Tongue (tissue), 1 donor: ENCODE measurements at regions not wholly inside any gene's neighbourhood (a gene's known extent, or its start where the extent isn't known, plus 50 kb on each side); places are given as distances from the start of the nearest gene placed in this dataset.

ENCODE experiments used
- DNase-seq: peaks from one replicate; pipeline ENCODE4 v3.0.0-alpha.2; 2015

GRCh38 chr22:48247829-48248228 is 1485.4 kb downstream of the TBC1D22A start:
- no peak for DNase-seq

- DNase-seq: no peak
These were observed 1482.7 kb downstream of the TBC1D22A start for GRCh38 chr22:48245196-48245485.

GRCh38 chr22:48244388-48245195 is 1482.1 kb downstream of the TBC1D22A start:
- DNase-seq: no peak

GRCh38 chr22:48242461-48242864 is 1480.0 kb downstream of the TBC1D22A start:
- DNase-seq: no peak

- DNase-seq: no peak
These were observed 1479.2 kb downstream of the TBC1D22A start for GRCh38 chr22:48241658-48242057.

GRCh38 chr22:48240935-48241230 is 1478.4 kb downstream of the TBC1D22A start:
- no peak for DNase-seq

- no peak for DNase-seq
These were observed 1477.9 kb downstream of the TBC1D22A start for GRCh38 chr22:48240148-48240934.

GRCh38 chr22:48239461-48240147 is 1477.2 kb downstream of the TBC1D22A start:
- DNase-seq: no peak

- no peak for DNase-seq
These were observed 1476.5 kb downstream of the TBC1D22A start for GRCh38 chr22:48238966-48239365.

- DNase-seq: no peak
These were observed 1476.0 kb downstream of the TBC1D22A start for GRCh38 chr22:48238284-48238915.

- no peak for DNase-seq
These were observed 1475.2 kb downstream of the TBC1D22A start for GRCh38 chr22:48237466-48238283.

- DNase-seq: no peak
These were observed 1473.8 kb downstream of the TBC1D22A start for GRCh38 chr22:48236261-48236660.

- DNase-seq: no peak
These were observed 1473.3 kb downstream of the TBC1D22A start for GRCh38 chr22:48235744-48236143.

GRCh38 chr22:48234011-48234410 is 1471.6 kb downstream of the TBC1D22A start:
- no peak for DNase-seq

GRCh38 chr22:48233586-48233985 is 1471.1 kb downstream of the TBC1D22A start:
- DNase-seq: no peak

GRCh38 chr22:48228468-48228867 is 1466.0 kb downstream of the TBC1D22A start:
- no peak for DNase-seq

- no peak for DNase-seq
These were observed 1465.0 kb downstream of the TBC1D22A start for GRCh38 chr22:48227341-48228018.

- no peak for DNase-seq
These were observed 1463.9 kb downstream of the TBC1D22A start for GRCh38 chr22:48226026-48227013.

GRCh38 chr22:48224332-48224731 is 1461.9 kb downstream of the TBC1D22A start:
- DNase-seq: no peak
